RWPE2 (cell line): ENCODE measurements at regions not wholly inside any gene's neighbourhood (a gene's known extent, or its start where the extent isn't known, plus 50 kb on each side); places are given as distances from the start of the nearest gene placed in this dataset.

Experiments used
- ATAC-seq: fragments of 200-7000 bp; cut with Tn5 transposase; 3 replicates; pipeline ENCODE4 v1.9.1; 2021; ENCODE audit warnings: low read depth
- DNase-seq: peaks from one replicate; pipeline ENCODE4 v3.0.0-alpha.2; 2020; ENCODE audit warnings: low spot score
- H3K27ac ChIP-seq: fragments of 450-650 bp; 2 replicates; pipeline ENCODE4 v1.5.1; 2017; ENCODE audit warnings: mild to moderate bottlenecking; ENCODE audit not compliant: poor library complexity, severe bottlenecking
- H3K27me3 ChIP-seq: fragments of 250-450 bp; sonication (Bioruptor Pico); 2 replicates; pipeline ENCODE4 v1.5.1; 2021; ENCODE audit warnings: mild to moderate bottlenecking, moderate library complexity; ENCODE audit not compliant: insufficient read depth, poor library complexity, severe bottlenecking
- H3K36me3 ChIP-seq: fragments of 250-450 bp; sonication (Bioruptor Pico); 2 replicates; pipeline ENCODE4 v1.5.1; 2020; ENCODE audit warnings: low read depth, mild to moderate bottlenecking, moderate library complexity
- H3K4me1 ChIP-seq: fragments of 250-450 bp; sonication (Bioruptor Pico); 2 replicates; pipeline ENCODE4 v1.5.1; 2021; ENCODE audit warnings: mild to moderate bottlenecking, moderate library complexity; ENCODE audit not compliant: insufficient read depth, poor library complexity, severe bottlenecking
- H3K4me3 ChIP-seq: fragments of 250-450 bp; sonication (Bioruptor Pico); 2 replicates; pipeline ENCODE4 v1.5.1; 2021; ENCODE audit warnings: mild to moderate bottlenecking, moderate library complexity; ENCODE audit not compliant: severe bottlenecking
- H3K9me3 ChIP-seq: fragments of 250-450 bp; sonication (Bioruptor Pico); 2 replicates; pipeline ENCODE4 v1.5.1; 2021; ENCODE audit warnings: mild to moderate bottlenecking, moderate library complexity; ENCODE audit not compliant: severe bottlenecking
- TF ChIP-seq, protein P1 (sequence below): fragments of 450-650 bp; IDR thresholded peaks from one replicate; pipeline ENCODE4 v1.5.1; 2017; ENCODE audit warnings: mild to moderate bottlenecking, moderate library complexity; ENCODE audit not compliant: poor library complexity, severe bottlenecking

DNA sequence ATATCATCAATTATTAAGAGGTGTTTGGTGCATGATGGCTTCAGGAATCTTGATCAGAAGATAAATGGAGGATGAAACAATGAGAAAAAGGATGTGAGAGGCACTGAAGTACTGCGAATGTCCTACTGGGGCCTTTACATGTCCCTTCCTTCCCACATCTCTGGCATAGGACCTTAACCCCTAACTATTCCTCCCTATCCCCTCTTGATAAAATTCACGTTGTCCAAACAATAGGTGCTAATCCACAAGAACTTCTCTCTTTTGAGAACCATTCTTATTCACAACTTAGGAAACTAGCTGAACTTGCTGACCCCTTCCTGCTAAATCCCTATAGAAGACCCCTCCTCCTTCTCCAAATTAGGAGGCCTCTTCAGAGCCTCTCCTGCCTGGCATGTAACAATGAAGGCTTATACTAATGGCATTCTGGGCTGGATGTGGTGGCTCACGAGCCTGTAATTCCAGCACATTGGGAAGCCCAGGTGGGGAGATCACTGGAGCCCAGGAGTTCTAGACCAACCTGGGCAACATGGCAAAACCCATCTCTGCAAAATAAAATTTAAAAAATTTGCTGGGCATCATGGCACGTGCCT lies 276.5 kb upstream of the SMARCA2 start:
- Histone ChIP-seq H3K4me1 (no peaks in the 10 kb centered on the region), H3K27me3 (no peaks in the 10 kb centered on the region), H3K9me3 (no peaks in the 10 kb centered on the region), H3K27ac (no peak overlapping the region), H3K36me3 (no peaks in the 10 kb centered on the region), H3K4me3 (no peak overlapping the region)
- ATAC-seq (no peak), DNase-seq (no peak)
- TF ChIP-seq, protein P1, sequence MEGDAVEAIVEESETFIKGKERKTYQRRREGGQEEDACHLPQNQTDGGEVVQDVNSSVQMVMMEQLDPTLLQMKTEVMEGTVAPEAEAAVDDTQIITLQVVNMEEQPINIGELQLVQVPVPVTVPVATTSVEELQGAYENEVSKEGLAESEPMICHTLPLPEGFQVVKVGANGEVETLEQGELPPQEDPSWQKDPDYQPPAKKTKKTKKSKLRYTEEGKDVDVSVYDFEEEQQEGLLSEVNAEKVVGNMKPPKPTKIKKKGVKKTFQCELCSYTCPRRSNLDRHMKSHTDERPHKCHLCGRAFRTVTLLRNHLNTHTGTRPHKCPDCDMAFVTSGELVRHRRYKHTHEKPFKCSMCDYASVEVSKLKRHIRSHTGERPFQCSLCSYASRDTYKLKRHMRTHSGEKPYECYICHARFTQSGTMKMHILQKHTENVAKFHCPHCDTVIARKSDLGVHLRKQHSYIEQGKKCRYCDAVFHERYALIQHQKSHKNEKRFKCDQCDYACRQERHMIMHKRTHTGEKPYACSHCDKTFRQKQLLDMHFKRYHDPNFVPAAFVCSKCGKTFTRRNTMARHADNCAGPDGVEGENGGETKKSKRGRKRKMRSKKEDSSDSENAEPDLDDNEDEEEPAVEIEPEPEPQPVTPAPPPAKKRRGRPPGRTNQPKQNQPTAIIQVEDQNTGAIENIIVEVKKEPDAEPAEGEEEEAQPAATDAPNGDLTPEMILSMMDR: no peak

DNA sequence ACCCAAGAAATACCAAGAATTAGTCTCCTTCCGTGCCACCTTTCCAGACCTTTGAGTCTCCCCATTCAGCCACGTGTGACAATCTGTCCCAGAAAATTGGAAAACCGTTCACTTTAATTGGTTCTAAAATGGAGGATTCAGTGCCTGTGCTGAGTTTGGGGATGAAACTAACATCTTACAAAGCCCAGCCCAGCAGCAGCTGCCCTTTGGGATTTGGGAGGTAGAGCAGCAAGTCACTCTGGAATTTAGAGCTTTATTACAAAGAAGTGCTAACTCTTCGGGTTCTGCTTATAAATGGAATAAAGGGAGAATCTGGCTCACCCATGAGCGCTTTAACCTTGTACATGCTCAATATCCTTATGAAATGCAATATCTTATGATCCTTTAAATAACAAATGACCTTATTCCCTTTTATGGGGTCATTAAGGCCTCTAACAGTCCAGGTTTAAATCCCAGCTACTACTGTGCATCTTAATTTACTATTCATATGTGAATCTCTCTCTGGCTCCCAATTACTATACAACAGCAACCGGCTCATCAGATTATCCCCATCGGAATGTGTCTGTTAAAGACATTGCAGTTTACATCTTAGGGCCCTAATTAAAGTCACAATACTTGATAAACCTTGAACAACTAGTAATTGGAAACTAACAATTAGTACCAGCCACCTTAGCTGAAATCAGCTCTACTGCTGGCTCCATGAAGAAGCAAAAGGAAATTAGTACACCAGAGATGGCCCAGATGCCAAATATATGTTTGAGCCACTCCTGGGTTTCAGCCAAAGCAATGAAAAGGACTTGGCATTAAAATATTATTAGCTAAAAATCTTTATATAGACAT lies 271.8 kb upstream of the SMARCA2 start:
- no peaks in the 10 kb centered on the region for H3K9me3 ChIP-seq
- H3K27ac ChIP-seq: no peak overlapping the region
- H3K4me1 ChIP-seq: no peaks in the 10 kb centered on the region
- ATAC-seq: no peak
- no peak for DNase-seq
- TF ChIP-seq, protein P1: no peak
- H3K36me3 ChIP-seq: no peaks in the 10 kb centered on the region
- H3K4me3 ChIP-seq: no peak overlapping the region
- no peaks in the 10 kb centered on the region for H3K27me3 ChIP-seq

DNA sequence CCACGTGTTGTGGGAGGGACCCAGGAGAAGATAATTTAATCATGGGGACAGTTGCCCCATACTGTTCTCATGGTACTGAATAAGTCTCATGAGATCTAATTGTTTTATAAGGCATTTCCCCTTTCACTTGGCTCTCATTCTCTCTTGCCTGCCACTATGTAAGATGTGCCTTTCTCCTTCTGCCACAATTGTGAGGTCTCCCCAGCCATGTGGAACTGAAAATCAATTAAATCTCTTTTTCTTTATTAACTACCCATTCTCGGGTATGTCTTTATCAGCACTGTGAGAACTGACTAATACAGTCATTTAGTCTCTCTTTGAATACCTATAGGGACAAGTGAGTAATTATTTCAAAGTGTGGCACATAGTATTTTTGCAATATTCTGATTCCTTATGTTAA lies 269.2 kb upstream of the SMARCA2 start:
- no peaks in the 10 kb centered on the region for H3K9me3 ChIP-seq
- H3K27me3 ChIP-seq: no peaks in the 10 kb centered on the region
- no peak overlapping the region for H3K27ac ChIP-seq
- DNase-seq (no peak), ATAC-seq (no peak)
- H3K4me1 ChIP-seq: no peaks in the 10 kb centered on the region
- no peak overlapping the region for H3K4me3 ChIP-seq
- TF ChIP-seq, protein P1: no peak
- H3K36me3 ChIP-seq: no peaks in the 10 kb centered on the region

DNA sequence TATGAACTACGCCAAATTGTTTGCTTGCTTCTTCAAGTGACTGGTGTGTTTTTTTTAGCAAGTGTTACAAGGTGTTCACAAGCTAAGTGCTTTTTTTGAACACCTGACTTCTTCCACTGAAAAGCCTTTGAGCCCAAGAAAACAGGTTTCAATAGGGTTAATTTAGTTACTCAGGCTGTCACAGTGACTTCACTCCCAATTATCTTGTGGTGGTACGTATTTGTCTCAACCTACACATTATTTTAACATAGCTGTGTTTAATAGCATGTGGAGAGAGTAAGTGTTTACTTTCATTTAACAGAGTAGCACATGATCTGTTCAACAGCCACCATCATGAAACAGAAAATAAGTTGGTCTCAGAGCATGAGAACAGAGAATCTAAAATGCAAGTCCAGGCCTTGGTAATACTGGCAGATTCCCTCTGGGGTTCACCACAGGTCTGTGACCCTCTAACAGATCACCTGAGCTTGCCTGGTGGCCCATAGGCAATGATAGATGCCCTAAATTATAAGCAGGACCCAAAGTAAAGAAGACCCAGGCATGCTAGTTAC lies 267.7 kb upstream of the SMARCA2 start:
- no peak overlapping the region for H3K4me3 ChIP-seq
- no peak for DNase-seq
- H3K27ac ChIP-seq: no peak overlapping the region
- no peaks in the 10 kb centered on the region for H3K36me3 ChIP-seq
- TF ChIP-seq, protein P1: no peak
- H3K27me3 ChIP-seq: no peaks in the 10 kb centered on the region
- H3K4me1 ChIP-seq: no peaks in the 10 kb centered on the region
- no peaks in the 10 kb centered on the region for H3K9me3 ChIP-seq
- no peak for ATAC-seq
